SK-N-SH (cell line): ENCODE measurements at regions not wholly inside any gene's neighbourhood (a gene's known extent, or its start where the extent isn't known, plus 50 kb on each side); places are given as distances from the start of the nearest gene placed in this dataset.

Experiments used
- CTCF ChIA-PET: fragments of 300-600, 350-600 bp; formaldehyde crosslinking; extraction: SDS; loops from one replicate; lab custom pipeline; 2021; lab: Yijun Ruan, JAX
- POLR2A ChIA-PET: fragments of 350-600 bp; sonication (Branson Sonifier 250); formaldehyde crosslinking; extraction: SDS; loops from one replicate; lab custom pipeline; 2020; ENCODE audit warnings: antibody characterized with exemption, inconsistent platforms; lab: Yijun Ruan, JAX
- DNase-seq: peaks from one replicate; pipeline ENCODE4 v3.0.0; 2012
- H2AFZ ChIP-seq: fragments of 200-600 bp; sonication (generic); 2 replicates; pipeline ENCODE4 v1.8.1; 2016; ENCODE audit warnings: antibody characterized with exemption, mild to moderate bottlenecking, low read depth
- H3F3A ChIP-seq: fragments of 200-600 bp; sonication (generic); replicated peaks from 2 replicates; pipeline ENCODE3; 2016; ENCODE audit warnings: antibody characterized with exemption, mild to moderate bottlenecking; ENCODE audit not compliant: insufficient read depth
- H3K27ac ChIP-seq, 2 experiments: fragments of 200-500 bp in 1 of 2; fragments of 200-600 bp in 1 of 2; sonication (Bioruptor generic) in 1 of 2; sonication (generic), shearing (Covaris generic) in 1 of 2; 2 replicates each; pipeline versions ENCODE4 v1.5.1 to v1.6.1; 2014 to 2016; ENCODE audit warnings: low read depth in 2 of 2, inconsistent platforms in 1 of 2, low read length in 1 of 2, mild to moderate bottlenecking in 1 of 2, mixed read lengths in 1 of 2
- H3K27me3 ChIP-seq: fragments of 200-600 bp; sonication (generic), shearing (Covaris generic); 2 replicates; pipeline ENCODE4 v1.6.1; 2016; ENCODE audit warnings: mixed run types; ENCODE audit not compliant: insufficient read depth
- H3K36me3 ChIP-seq, 2 experiments: fragments of 200-500 bp in 1 of 2; fragments of 200-600 bp in 1 of 2; sonication (Bioruptor generic) in 1 of 2; sonication (generic) in 1 of 2; replicated peaks in 1 of 2; 2 replicates each; pipeline versions ENCODE3 to v1.5.1; 2014 to 2016; ENCODE audit warnings: low read length in 1 of 2, mild to moderate bottlenecking in 1 of 2; ENCODE audit not compliant: insufficient read depth in 2 of 2, control insufficient read depth in 1 of 2
- H3K4me1 ChIP-seq, 2 experiments: fragments of 200-500 bp in 1 of 2; fragments of 200-600 bp in 1 of 2; sonication (Bioruptor generic) in 1 of 2; sonication (generic), shearing (Covaris generic) in 1 of 2; 2 replicates each; pipeline versions ENCODE4 v1.5.1 to v1.6.1; 2014 to 2016; ENCODE audit warnings: low read depth in 1 of 2, low read length in 1 of 2, mixed run types in 1 of 2; ENCODE audit not compliant: insufficient read depth in 2 of 2, control insufficient read depth in 1 of 2
- H3K4me2 ChIP-seq: fragments of 200-600 bp; sonication (generic), shearing (Covaris generic); 2 replicates; pipeline ENCODE4 v1.6.1; 2017; ENCODE audit warnings: mixed run types
- H3K4me3 ChIP-seq, 2 experiments: fragments of 200-500 bp in 1 of 2; fragments of 200-600 bp in 1 of 2; sonication (Bioruptor generic) in 1 of 2; sonication (generic), shearing (Covaris generic) in 1 of 2; 2 replicates each; pipeline versions ENCODE4 v1.5.1 to v1.8.1; 2014 to 2016; ENCODE audit warnings: low read depth in 2 of 2, inconsistent platforms in 1 of 2, low read length in 1 of 2, mild to moderate bottlenecking in 1 of 2, mixed read lengths in 1 of 2, moderate library complexity in 1 of 2
- H3K79me2 ChIP-seq: fragments of 200-600 bp; sonication (generic); 2 replicates; pipeline ENCODE4 v1.8.1; 2017; ENCODE audit warnings: mild to moderate bottlenecking; ENCODE audit not compliant: insufficient read depth
- H3K9ac ChIP-seq: fragments of 200-600 bp; sonication (generic); 2 replicates; pipeline ENCODE4 v1.6.1; 2017; ENCODE audit warnings: mixed run types
- H3K9me2 ChIP-seq: fragments of 200-600 bp; sonication (generic); 2 replicates; pipeline ENCODE4 v1.6.1; 2017; ENCODE audit warnings: mixed run types
- H3K9me3 ChIP-seq: fragments of 200-600 bp; sonication (generic); 2 replicates; pipeline ENCODE4 v1.6.1; 2017; ENCODE audit warnings: mixed run types, mild to moderate bottlenecking, moderate library complexity
- H4K20me1 ChIP-seq: fragments of 200-600 bp; sonication (generic); 2 replicates; pipeline ENCODE4 v1.6.1; 2017; ENCODE audit warnings: mild to moderate bottlenecking, mixed run types; ENCODE audit not compliant: insufficient read depth
- CHD2 ChIP-seq: fragments of 150-350 bp; IDR thresholded peaks from 2 replicates; pipeline ENCODE4 v1.6.1; 2018; ENCODE audit warnings: low read length; ENCODE audit not compliant: partially characterized antibody
- ELF1 ChIP-seq: IDR thresholded peaks from 2 replicates; pipeline ENCODE4 v1.4.0; 2012
- EP300 ChIP-seq, 2 experiments: IDR thresholded peaks; 2 replicates each; pipeline versions ENCODE4 v1.4.0 to v1.6.1; 2012; ENCODE audit warnings: borderline replicate concordance in 1 of 2, low read depth in 1 of 2, low read length in 1 of 2
- FOXJ3 ChIP-seq: sonication (generic); formaldehyde crosslinking; IDR thresholded peaks from 2 replicates; pipeline ENCODE4 v1.5.1; 2020; ENCODE audit warnings: mild to moderate bottlenecking, missing genetic modification reagents
- FOXM1 ChIP-seq: IDR thresholded peaks from 2 replicates; pipeline ENCODE4 v1.4.0; 2012; ENCODE audit warnings: low read depth, mild to moderate bottlenecking
- GABPA ChIP-seq: IDR thresholded peaks from 2 replicates; pipeline ENCODE4 v1.4.0; 2012; ENCODE audit warnings: low read depth, mild to moderate bottlenecking
- MEF2A ChIP-seq: IDR thresholded peaks from 2 replicates; pipeline ENCODE4 v1.4.0; 2012; ENCODE audit warnings: low read depth, borderline replicate concordance
- NRF1 ChIP-seq: IDR thresholded peaks from 2 replicates; pipeline ENCODE4 v1.6.1; 2012; ENCODE audit warnings: low read depth, mild to moderate bottlenecking, low read length
- POLR2AphosphoS5 ChIP-seq: IDR thresholded peaks from 2 replicates; pipeline ENCODE4 v1.6.1; 2012; ENCODE audit warnings: low read depth, low read length
- RAD21 ChIP-seq: IDR thresholded peaks from 2 replicates; pipeline ENCODE4 v1.6.1; 2012; ENCODE audit warnings: mild to moderate bottlenecking, low read length
- RFX5 ChIP-seq: IDR thresholded peaks from 2 replicates; pipeline ENCODE4 v1.6.1; 2012; ENCODE audit warnings: mild to moderate bottlenecking, improper control_type of control experiment, low read length
- SIN3A ChIP-seq: IDR thresholded peaks from 2 replicates; pipeline ENCODE4 v1.6.1; 2012; ENCODE audit warnings: low read depth, mild to moderate bottlenecking, low read length, moderate library complexity, borderline replicate concordance
- TAF1 ChIP-seq: IDR thresholded peaks from 2 replicates; pipeline ENCODE4 v1.6.1; 2012; ENCODE audit warnings: low read depth, mild to moderate bottlenecking, low read length, moderate library complexity, borderline replicate concordance
- TCF12 ChIP-seq: IDR thresholded peaks from 2 replicates; pipeline ENCODE4 v1.4.0; 2012
- YY1 ChIP-seq: IDR thresholded peaks from 2 replicates; pipeline ENCODE4 v1.4.0; 2012; ENCODE audit warnings: low read depth, mild to moderate bottlenecking
- WGBS: methylation state at CpG from one replicate; pipeline ENCODE4 v1.1.6; 2017; ENCODE audit warnings: low lambda C conversion rate; 5-methylcytosine and 5-hydroxymethylcytosine counted together
- TF ChIP-seq, protein P1 (sequence below): IDR thresholded peaks from 2 replicates; pipeline ENCODE4 v1.4.0; 2012; ENCODE audit warnings: low read depth
- TF ChIP-seq, protein P2 (sequence below): IDR thresholded peaks from 2 replicates; pipeline ENCODE4 v1.4.0; 2012; ENCODE audit warnings: low read depth, borderline replicate concordance
- TF ChIP-seq, protein P3 (sequence below): IDR thresholded peaks from 2 replicates; pipeline ENCODE4 v1.4.0; 2012; ENCODE audit warnings: low read depth, borderline replicate concordance
- TF ChIP-seq, protein P4 (sequence below): fragments of 200-600 bp; sonication (generic); IDR thresholded peaks from 2 replicates; pipeline ENCODE4 v1.6.1; 2017; ENCODE audit warnings: antibody characterized with exemption, mild to moderate bottlenecking, moderate library complexity

DNA sequence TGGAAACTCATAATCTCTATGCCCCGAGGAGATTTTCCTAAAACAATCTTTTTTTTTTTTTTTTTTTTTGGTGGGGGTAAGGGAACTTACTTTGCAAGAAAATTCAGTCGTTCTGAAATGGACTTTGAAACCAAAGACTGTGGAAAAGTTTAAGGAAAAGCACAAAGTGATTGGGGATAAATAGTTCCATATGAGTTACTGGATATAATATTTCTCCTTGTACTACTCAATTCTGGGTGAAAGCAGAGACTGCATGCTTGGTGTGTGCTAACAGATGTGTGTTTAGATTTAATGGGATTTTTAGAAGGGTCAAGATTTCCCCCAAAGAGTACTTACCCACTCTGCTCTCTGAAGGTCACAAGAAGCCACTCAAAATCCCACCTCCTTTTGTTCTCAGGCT is 204.9 kb upstream of the USP24 start:
- TF ChIP-seq TAF1 (no peak), NRF1 (no peak), FOXJ3 (no peak), EP300 (IDR thresholded peaks at IDR 0.05; ENCODE audit: borderline replicate concordance in 1 of 2, low read depth in 1 of 2, low read length in 1 of 2) (no peak), GABPA (no peak), CHD2 (no peak)
- TF ChIP-seq, protein P1, sequence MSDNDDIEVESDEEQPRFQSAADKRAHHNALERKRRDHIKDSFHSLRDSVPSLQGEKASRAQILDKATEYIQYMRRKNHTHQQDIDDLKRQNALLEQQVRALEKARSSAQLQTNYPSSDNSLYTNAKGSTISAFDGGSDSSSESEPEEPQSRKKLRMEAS, result no peak
- TF ChIP-seq, protein P2, sequence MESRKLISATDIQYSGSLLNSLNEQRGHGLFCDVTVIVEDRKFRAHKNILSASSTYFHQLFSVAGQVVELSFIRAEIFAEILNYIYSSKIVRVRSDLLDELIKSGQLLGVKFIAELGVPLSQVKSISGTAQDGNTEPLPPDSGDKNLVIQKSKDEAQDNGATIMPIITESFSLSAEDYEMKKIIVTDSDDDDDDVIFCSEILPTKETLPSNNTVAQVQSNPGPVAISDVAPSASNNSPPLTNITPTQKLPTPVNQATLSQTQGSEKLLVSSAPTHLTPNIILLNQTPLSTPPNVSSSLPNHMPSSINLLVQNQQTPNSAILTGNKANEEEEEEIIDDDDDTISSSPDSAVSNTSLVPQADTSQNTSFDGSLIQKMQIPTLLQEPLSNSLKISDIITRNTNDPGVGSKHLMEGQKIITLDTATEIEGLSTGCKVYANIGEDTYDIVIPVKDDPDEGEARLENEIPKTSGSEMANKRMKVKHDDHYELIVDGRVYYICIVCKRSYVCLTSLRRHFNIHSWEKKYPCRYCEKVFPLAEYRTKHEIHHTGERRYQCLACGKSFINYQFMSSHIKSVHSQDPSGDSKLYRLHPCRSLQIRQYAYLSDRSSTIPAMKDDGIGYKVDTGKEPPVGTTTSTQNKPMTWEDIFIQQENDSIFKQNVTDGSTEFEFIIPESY, result no peak
- no peak overlapping the region for H3K9ac ChIP-seq
- H3K9me2 ChIP-seq, result no peaks in the 10 kb centered on the region
- H3K4me2 ChIP-seq, result no peak overlapping the region
- no peak overlapping the region for H3K4me3 ChIP-seq
- CTCF ChIA-PET, result no interaction called here
- no peak overlapping the region for H2AFZ ChIP-seq
- no peaks in the 10 kb centered on the region for H4K20me1 ChIP-seq
- no peak for DNase-seq
- no peaks in the 10 kb centered on the region for H3K27me3 ChIP-seq
- no peaks in the 10 kb centered on the region for H3K36me3 ChIP-seq
- no peaks in the 10 kb centered on the region for H3K9me3 ChIP-seq
- POLR2A ChIA-PET, result no interaction called here
- WGBS, result 49% methylated on average over 2 of the region's 2 CpGs
- H3K27ac ChIP-seq, result no peak overlapping the region
- H3K4me1 ChIP-seq, result peaks cover 0 to 5% of the 10 kb centered on the region in 2 experiments; a peak in 1 of 4 replicates
- no peaks in the 10 kb centered on the region for H3F3A ChIP-seq
- no peaks in the 10 kb centered on the region for H3K79me2 ChIP-seq

- H3K9ac ChIP-seq, result no peak overlapping the region
- no peaks in the 10 kb centered on the region for H3K27me3 ChIP-seq
- CTCF ChIA-PET, result interaction anchor here (1.3 kb wide), 1 partner anchor 10 kb away, joined by 3 read pairs; no protein-coding TSS in a partner anchor
- H3F3A ChIP-seq, result no peaks in the 10 kb centered on the region
- 91% methylated on average over 10 of the region's 10 CpGs for WGBS
- H3K4me1 ChIP-seq, result peaks cover 0 to 5% of the 10 kb centered on the region in 2 experiments; a peak in 1 of 4 replicates
- DNase-seq, result no peak
- no peak overlapping the region for H3K27ac ChIP-seq
- H2AFZ ChIP-seq, result no peak overlapping the region
- POLR2A ChIA-PET, result no interaction called here
- H3K36me3 ChIP-seq, result no peaks in the 10 kb centered on the region
- no peaks in the 10 kb centered on the region for H3K79me2 ChIP-seq
- no peaks in the 10 kb centered on the region for H3K9me3 ChIP-seq
- no peaks in the 10 kb centered on the region for H3K9me2 ChIP-seq
- no peak overlapping the region for H3K4me3 ChIP-seq
- no peak overlapping the region for H3K4me2 ChIP-seq
- no peaks in the 10 kb centered on the region for H4K20me1 ChIP-seq
- TF ChIP-seq, protein P3, sequence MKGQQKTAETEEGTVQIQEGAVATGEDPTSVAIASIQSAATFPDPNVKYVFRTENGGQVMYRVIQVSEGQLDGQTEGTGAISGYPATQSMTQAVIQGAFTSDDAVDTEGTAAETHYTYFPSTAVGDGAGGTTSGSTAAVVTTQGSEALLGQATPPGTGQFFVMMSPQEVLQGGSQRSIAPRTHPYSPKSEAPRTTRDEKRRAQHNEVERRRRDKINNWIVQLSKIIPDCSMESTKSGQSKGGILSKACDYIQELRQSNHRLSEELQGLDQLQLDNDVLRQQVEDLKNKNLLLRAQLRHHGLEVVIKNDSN, result no peak
- TF ChIP-seq POLR2AphosphoS5 (no peak), MEF2A (no peak), FOXM1 (no peak), YY1 (no peak), RAD21 (no peak), CHD2 (no peak), NRF1 (no peak), ELF1 (no peak), FOXJ3 (no peak), RFX5 (no peak), TCF12 (no peak), EP300 (IDR thresholded peaks at IDR 0.05; ENCODE audit: borderline replicate concordance in 1 of 2, low read depth in 1 of 2, low read length in 1 of 2) (no peak), SIN3A (no peak)
- TF ChIP-seq, protein P4, sequence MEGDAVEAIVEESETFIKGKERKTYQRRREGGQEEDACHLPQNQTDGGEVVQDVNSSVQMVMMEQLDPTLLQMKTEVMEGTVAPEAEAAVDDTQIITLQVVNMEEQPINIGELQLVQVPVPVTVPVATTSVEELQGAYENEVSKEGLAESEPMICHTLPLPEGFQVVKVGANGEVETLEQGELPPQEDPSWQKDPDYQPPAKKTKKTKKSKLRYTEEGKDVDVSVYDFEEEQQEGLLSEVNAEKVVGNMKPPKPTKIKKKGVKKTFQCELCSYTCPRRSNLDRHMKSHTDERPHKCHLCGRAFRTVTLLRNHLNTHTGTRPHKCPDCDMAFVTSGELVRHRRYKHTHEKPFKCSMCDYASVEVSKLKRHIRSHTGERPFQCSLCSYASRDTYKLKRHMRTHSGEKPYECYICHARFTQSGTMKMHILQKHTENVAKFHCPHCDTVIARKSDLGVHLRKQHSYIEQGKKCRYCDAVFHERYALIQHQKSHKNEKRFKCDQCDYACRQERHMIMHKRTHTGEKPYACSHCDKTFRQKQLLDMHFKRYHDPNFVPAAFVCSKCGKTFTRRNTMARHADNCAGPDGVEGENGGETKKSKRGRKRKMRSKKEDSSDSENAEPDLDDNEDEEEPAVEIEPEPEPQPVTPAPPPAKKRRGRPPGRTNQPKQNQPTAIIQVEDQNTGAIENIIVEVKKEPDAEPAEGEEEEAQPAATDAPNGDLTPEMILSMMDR, result no peak
- TF ChIP-seq, protein P2, result no peak
- TF ChIP-seq, protein P1, result no peak
These were observed 203.2 kb upstream of the USP24 start for GRCh38 chr1:55418208-55419000.
